K562 (cell line): ENCODE measurements at regions not wholly inside any gene's neighbourhood (a gene's known extent, or its start where the extent isn't known, plus 50 kb on each side); places are given as distances from the start of the nearest gene placed in this dataset.

ENCODE experiments used
- ZNF431 ChIP-seq: sonication (generic); formaldehyde crosslinking; IDR thresholded peaks from 2 replicates; pipeline ENCODE4 v1.8.0; 2022; ENCODE audit warnings: mild to moderate bottlenecking, missing genetic modification reagents
- TF ChIP-seq, protein P1 (sequence below): fragments of 250-450 bp; sonication (Bioruptor Pico); IDR thresholded peaks from 2 replicates; pipeline ENCODE4 v1.8.0; 2021; ENCODE audit warnings: mild to moderate bottlenecking, moderate library complexity

DNA sequence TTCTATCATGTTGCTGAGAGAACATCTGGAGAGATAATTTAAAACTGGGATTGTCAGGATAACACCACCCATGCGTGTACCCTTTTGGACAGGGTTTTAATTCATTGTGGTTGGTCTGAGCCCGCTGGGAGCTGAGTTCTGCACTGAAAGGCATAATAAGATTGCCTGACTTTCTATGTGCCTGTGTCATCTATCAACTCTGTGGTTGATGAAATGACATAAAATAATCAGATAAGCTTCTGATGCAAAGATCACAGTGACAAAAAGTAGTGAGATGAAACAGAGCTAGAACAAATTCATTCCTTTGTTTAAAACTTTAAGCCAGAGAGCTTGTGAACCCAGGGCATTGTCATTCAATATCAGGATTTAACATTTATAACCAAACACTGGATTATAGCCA, 98.7 kb downstream of the BBS10 start:
- TF ChIP-seq ZNF431 (CRISPR knock-in tag): no peak
- TF ChIP-seq, protein P1, sequence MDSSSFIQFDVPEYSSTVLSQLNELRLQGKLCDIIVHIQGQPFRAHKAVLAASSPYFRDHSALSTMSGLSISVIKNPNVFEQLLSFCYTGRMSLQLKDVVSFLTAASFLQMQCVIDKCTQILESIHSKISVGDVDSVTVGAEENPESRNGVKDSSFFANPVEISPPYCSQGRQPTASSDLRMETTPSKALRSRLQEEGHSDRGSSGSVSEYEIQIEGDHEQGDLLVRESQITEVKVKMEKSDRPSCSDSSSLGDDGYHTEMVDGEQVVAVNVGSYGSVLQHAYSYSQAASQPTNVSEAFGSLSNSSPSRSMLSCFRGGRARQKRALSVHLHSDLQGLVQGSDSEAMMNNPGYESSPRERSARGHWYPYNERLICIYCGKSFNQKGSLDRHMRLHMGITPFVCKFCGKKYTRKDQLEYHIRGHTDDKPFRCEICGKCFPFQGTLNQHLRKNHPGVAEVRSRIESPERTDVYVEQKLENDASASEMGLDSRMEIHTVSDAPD: no peak
